NCI-H1105 (cell line): ENCODE measurements at regions not wholly inside any gene's neighbourhood (a gene's known extent, or its start where the extent isn't known, plus 50 kb on each side); places are given as distances from the start of the nearest gene placed in this dataset.
"Not testable (repeated sequence)": the region's sequence is repeated elsewhere in the genome, so short reads cannot be mapped to it uniquely, and the experiment has no call there.

Experiments
- DNase-seq: peaks from one replicate; lab custom pipeline; 2025; lab: John Stamatoyannopoulos, UW

GRCh38 chr10:44567471-44567870 lies 182.6 kb upstream of the CXCL12 start:
- DNase-seq, result no peak

GRCh38 chr10:44569193-44570091 lies 184.5 kb upstream of the CXCL12 start:
- no peak for DNase-seq

- DNase-seq, result no peak
These were observed 186.8 kb upstream of the CXCL12 start for GRCh38 chr10:44571701-44572100.

GRCh38 chr10:44572146-44572545 lies 187.2 kb upstream of the CXCL12 start:
- no peak for DNase-seq

GRCh38 chr10:44573821-44574220 lies 188.9 kb upstream of the CXCL12 start:
- DNase-seq, result no peak

GRCh38 chr10:44574596-44575480 lies 189.9 kb upstream of the CXCL12 start:
- no peak for DNase-seq

- DNase-seq, result no peak
These were observed 190.9 kb upstream of the CXCL12 start for GRCh38 chr10:44575601-44576380.

GRCh38 chr10:44576702-44577191 lies 191.8 kb upstream of the CXCL12 start:
- no peak for DNase-seq

GRCh38 chr10:44577533-44577932 lies 192.6 kb upstream of the CXCL12 start:
- no peak for DNase-seq

- DNase-seq, result no peak
These were observed 193.4 kb upstream of the CXCL12 start for GRCh38 chr10:44578271-44578670.

- DNase-seq, result not testable (repeated sequence)
These were observed 194.1 kb upstream of the CXCL12 start for GRCh38 chr10:44578963-44579362.

GRCh38 chr10:44581996-44582395 lies 197.1 kb upstream of the CXCL12 start:
- no peak for DNase-seq

GRCh38 chr10:44587488-44588318 lies 202.8 kb upstream of the CXCL12 start:
- DNase-seq, result no peak

- no peak for DNase-seq
These were observed 204.5 kb upstream of the CXCL12 start for GRCh38 chr10:44589181-44589943.

GRCh38 chr10:44589944-44590449 lies 205.1 kb upstream of the CXCL12 start:
- DNase-seq, result no peak

GRCh38 chr10:44591911-44592310 lies 207.0 kb upstream of the CXCL12 start:
- no peak for DNase-seq

- DNase-seq, result no peak
These were observed 209.1 kb upstream of the CXCL12 start for GRCh38 chr10:44593952-44594351.

- no peak for DNase-seq
These were observed 222.2 kb upstream of the CXCL12 start for GRCh38 chr10:44607116-44607515.

- DNase-seq, result no peak
These were observed 234.0 kb upstream of the CXCL12 start for GRCh38 chr10:44618910-44619309.

GRCh38 chr10:44619521-44619920 lies 234.6 kb upstream of the CXCL12 start:
- DNase-seq, result no peak
